Prostate gland (tissue), 2 donors: ENCODE measurements at regions not wholly inside any gene's neighbourhood (a gene's known extent, or its start where the extent isn't known, plus 50 kb on each side); places are given as distances from the start of the nearest gene placed in this dataset.

Experiments
- DNase-seq: peaks from one replicate; pipeline ENCODE4 v3.0.0-alpha.2; 2019; ENCODE audit warnings: low spot score
- H3K27ac ChIP-seq, 2 donors: fragments of 200-600 bp; sonication (generic); 2 replicates each; pipeline ENCODE4 v1.5.1; 2017 to 2019
- H3K27me3 ChIP-seq: fragments of 200-600 bp; sonication (generic); replicated peaks from 2 replicates; pipeline ENCODE4 v1.5.1; 2019; ENCODE audit not compliant: insufficient read depth
- H3K36me3 ChIP-seq, 2 donors: fragments of 200-600 bp; sonication (generic); 1 replicate in 1 of 2; 2 replicates in 1 of 2; pipeline versions ENCODE4 v1.5.1 to v1.8.1; 2017 to 2019
- H3K4me1 ChIP-seq: fragments of 200-600 bp; sonication (generic); replicated peaks from 2 replicates; pipeline ENCODE4 v1.5.1; 2019
- H3K4me3 ChIP-seq, 2 donors: fragments of 200-600 bp; sonication (generic); 2 replicates each; pipeline ENCODE4 v1.5.1; 2017 to 2019
- H3K9me3 ChIP-seq: fragments of 200-600 bp; sonication (generic); 2 replicates; pipeline ENCODE4 v1.5.1; 2017
- CTCF ChIP-seq, 4 experiments: fragments of 200-600 bp in 2 of 4; fragments of 450-650 bp in 2 of 4; sonication (generic) in 2 of 4; IDR thresholded peaks; 1 replicate in 3 of 4; 2 replicates in 1 of 4; pipeline ENCODE4 v1.5.1; 2016 to 2019; ENCODE audit warnings: antibody characterized with exemption in 4 of 4, mild to moderate bottlenecking in 2 of 4, moderate library complexity in 2 of 4
- POLR2A ChIP-seq: fragments of 450-650 bp; IDR thresholded peaks from one replicate; pipeline ENCODE4 v1.6.1; 2016; ENCODE audit warnings: antibody characterized with exemption, mild to moderate bottlenecking
- POLR2AphosphoS5 ChIP-seq: sonication (generic); formaldehyde crosslinking; IDR thresholded peaks from one replicate; pipeline ENCODE4 v1.6.1; 2017; ENCODE audit warnings: antibody characterized with exemption
- WGBS: methylation state at CpG from one replicate; pipeline ENCODE4 v1.1.5; 2018; 5-methylcytosine and 5-hydroxymethylcytosine counted together
- intact Hi-C: fragments of 100-400 bp; cut with DNase I; formaldehyde crosslinking; loops from one replicate; pipeline ENCODE4 v1.14.2; 2022

GRCh38 chr15:93670931-93671330, 560.4 kb upstream of the MCTP2 start:
- no peak overlapping the region for H3K27ac ChIP-seq
- no peaks in the 10 kb centered on the region for H3K27me3 ChIP-seq
- TF ChIP-seq POLR2AphosphoS5 (no peak), CTCF (IDR thresholded peaks at IDR 0.05) (no peak), POLR2A (no peak)
- H3K4me3 ChIP-seq, result no peak overlapping the region
- WGBS, result 83% methylated on average over 6 of the region's 6 CpGs
- DNase-seq, result no peak
- H3K9me3 ChIP-seq, result no peaks in the 10 kb centered on the region
- intact Hi-C loops, result no loop called here
- H3K4me1 ChIP-seq, result no peaks in the 10 kb centered on the region
- H3K36me3 ChIP-seq, result no peaks in the 10 kb centered on the region

GRCh38 chr15:93664213-93664956, 567.0 kb upstream of the MCTP2 start:
- Histone ChIP-seq H3K27ac (no peak overlapping the region), H3K4me1 (no peaks in the 10 kb centered on the region), H3K27me3 (no peaks in the 10 kb centered on the region), H3K9me3 (no peaks in the 10 kb centered on the region), H3K4me3 (no peak overlapping the region), H3K36me3 (no peaks in the 10 kb centered on the region)
- intact Hi-C loops, result no loop called here
- DNase-seq, result no peak
- TF ChIP-seq CTCF (IDR thresholded peaks at IDR 0.05), result no peak
- TF ChIP-seq POLR2AphosphoS5, result no peak
- no peak for TF ChIP-seq POLR2A
- WGBS, result 61% methylated on average over 3 of the region's 3 CpGs

GRCh38 chr15:93662162-93662885, 569.0 kb upstream of the MCTP2 start:
- intact Hi-C loops, result no loop called here
- no peaks in the 10 kb centered on the region for H3K9me3 ChIP-seq
- no peaks in the 10 kb centered on the region for H3K36me3 ChIP-seq
- H3K27ac ChIP-seq, result no peak overlapping the region
- H3K27me3 ChIP-seq, result no peaks in the 10 kb centered on the region
- WGBS, result 89% methylated on average over 1 of the region's 1 CpG
- no peak for DNase-seq
- H3K4me3 ChIP-seq, result no peak overlapping the region
- TF ChIP-seq CTCF (IDR thresholded peaks at IDR 0.05), result no peak
- TF ChIP-seq POLR2AphosphoS5, result no peak
- TF ChIP-seq POLR2A, result no peak
- no peaks in the 10 kb centered on the region for H3K4me1 ChIP-seq

- Histone ChIP-seq H3K27ac (no peak overlapping the region), H3K9me3 (no peaks in the 10 kb centered on the region), H3K4me3 (no peak overlapping the region), H3K36me3 (no peaks in the 10 kb centered on the region), H3K4me1 (no peaks in the 10 kb centered on the region), H3K27me3 (no peaks in the 10 kb centered on the region)
- no peak for DNase-seq
- WGBS, result 74% methylated on average over 8 of the region's 8 CpGs
- TF ChIP-seq POLR2AphosphoS5 (no peak), POLR2A (no peak), CTCF (IDR thresholded peaks at IDR 0.05) (no peak)
- intact Hi-C loops, result no loop called here
Observed at GRCh38 chr15:93658026-93658816, 569.2 kb upstream of the RGMA start.
